H1 (cell line): ENCODE measurements at regions not wholly inside any gene's neighbourhood (a gene's known extent, or its start where the extent isn't known, plus 50 kb on each side); places are given as distances from the start of the nearest gene placed in this dataset.

Experiments
- CTCF ChIA-PET: fragments of 300-600 bp; sonication (Branson Sonifier 250); formaldehyde crosslinking; loops from one replicate; lab custom pipeline; 2021; ENCODE audit not compliant: partially characterized antibody; lab: Charles Lee
- POLR2A ChIA-PET: fragments of 300-600 bp; sonication (Branson Sonifier 250); formaldehyde crosslinking; loops from one replicate; lab custom pipeline; 2021; ENCODE audit warnings: inconsistent platforms; ENCODE audit not compliant: partially characterized antibody; lab: Charles Lee
- DNase-seq, 2 experiments: peaks; one replicate each; pipeline versions ENCODE4 v3.0.0 to v3.0.0-alpha.2; 2010 to 2022; ENCODE audit warnings: low spot score in 2 of 2, low read depth in 1 of 2, mixed read lengths in 1 of 2
- FAIRE-seq: peaks from 2 replicates; lab custom pipeline; 2011; peaks lifted over from hg19 to GRCh38; lab: Jason Lieb, UNC
- H2AFZ ChIP-seq: 2 replicates; pipeline ENCODE4 v1.8.1; 2012; ENCODE audit warnings: low read length, inconsistent platforms
- H2AK5ac ChIP-seq: 2 replicates; pipeline ENCODE4 v1.6.1; 2013; ENCODE audit warnings: low read depth, low read length
- H2BK120ac ChIP-seq: replicated peaks from 2 replicates; pipeline ENCODE3; 2013; ENCODE audit warnings: low read depth, low read length, inconsistent platforms
- H2BK12ac ChIP-seq: 2 replicates; pipeline ENCODE4 v1.6.1; 2013; ENCODE audit warnings: low read depth, low read length
- H2BK15ac ChIP-seq: 2 replicates; pipeline ENCODE4 v1.6.1; 2013; ENCODE audit warnings: low read length
- H2BK20ac ChIP-seq: 2 replicates; pipeline ENCODE4 v1.6.1; 2013; ENCODE audit warnings: low read length
- H2BK5ac ChIP-seq: 2 replicates; pipeline ENCODE4 v1.6.1; 2013; ENCODE audit warnings: low read depth, low read length
- H3K14ac ChIP-seq: 2 replicates; pipeline ENCODE4 v1.6.1; 2013; ENCODE audit warnings: inconsistent platforms; ENCODE audit not compliant: insufficient read length
- H3K18ac ChIP-seq: 2 replicates; pipeline ENCODE4 v1.6.1; 2013; ENCODE audit warnings: low read length; ENCODE audit errors: extremely low read depth
- H3K23ac ChIP-seq: 2 replicates; pipeline ENCODE4 v1.6.1; 2013; ENCODE audit warnings: inconsistent platforms; ENCODE audit not compliant: insufficient read length
- H3K23me2 ChIP-seq: 2 replicates; pipeline ENCODE4 v1.6.1; 2013; ENCODE audit warnings: low read depth, low read length
- H3K27ac ChIP-seq: 2 replicates; pipeline ENCODE4 v1.6.1; 2011; ENCODE audit warnings: low read depth, low read length, inconsistent platforms
- H3K27me3 ChIP-seq, 4 experiments: replicated peaks in 1 of 4; 1 replicate in 1 of 4; 2 replicates in 3 of 4; pipeline versions ENCODE4 v1.6.1 to v1.8.1; 2011 to 2013; ENCODE audit warnings: low read length in 3 of 4, mild to moderate bottlenecking in 3 of 4, inconsistent platforms in 2 of 4, mixed read lengths in 2 of 4, moderate library complexity in 1 of 4; ENCODE audit not compliant: control insufficient read depth in 3 of 4, insufficient read depth in 3 of 4; ENCODE audit errors: extremely low read depth in 1 of 4
- H3K36me3 ChIP-seq, 4 experiments: 2 replicates each; pipeline versions ENCODE4 v1.6.1 to v1.8.1; 2011 to 2013; ENCODE audit warnings: mild to moderate bottlenecking in 4 of 4, low read length in 3 of 4, moderate library complexity in 2 of 4, control low read depth in 1 of 4, inconsistent platforms in 1 of 4; ENCODE audit not compliant: insufficient read depth in 4 of 4, control insufficient read depth in 2 of 4
- H3K4ac ChIP-seq: replicated peaks from 2 replicates; pipeline ENCODE3; 2013; ENCODE audit warnings: low read length, low read depth, mixed read lengths, inconsistent platforms; ENCODE audit not compliant: insufficient read length
- H3K4me1 ChIP-seq, 4 experiments: replicated peaks in 1 of 4; 1 replicate in 1 of 4; 2 replicates in 3 of 4; pipeline versions ENCODE4 v1.6.1 to v1.8.1; 2011 to 2013; ENCODE audit warnings: low read length in 3 of 4, inconsistent platforms in 2 of 4, mixed read lengths in 1 of 4; ENCODE audit not compliant: insufficient read depth in 4 of 4, control insufficient read depth in 3 of 4
- H3K4me2 ChIP-seq, 2 experiments: 2 replicates each; pipeline versions ENCODE4 v1.6.1 to v1.8.1; 2011 to 2013; ENCODE audit warnings: low read depth in 2 of 2, low read length in 2 of 2, control low read depth in 1 of 2, inconsistent platforms in 1 of 2, mild to moderate bottlenecking in 1 of 2; ENCODE audit not compliant: insufficient read depth in 1 of 2
- H3K4me3 ChIP-seq, 4 experiments: fragments of 200-600, 300-600 bp in 1 of 4; sonication (generic), shearing (Covaris generic), sonication (Bioruptor Twin) in 1 of 4; 2 replicates each; pipeline versions ENCODE4 v1.5.1 to v1.8.1; 2011 to 2016; ENCODE audit warnings: low read length in 4 of 4, low read depth in 3 of 4, control low read depth in 2 of 4, inconsistent platforms in 2 of 4, mild to moderate bottlenecking in 2 of 4, mixed read lengths in 1 of 4, moderate library complexity in 1 of 4; ENCODE audit not compliant: insufficient read depth in 2 of 4; ENCODE audit errors: extremely low read depth in 1 of 4
- H3K56ac ChIP-seq: replicated peaks from 2 replicates; pipeline ENCODE3; 2013; ENCODE audit warnings: low read depth, mild to moderate bottlenecking, mixed read lengths, low read length, inconsistent platforms; ENCODE audit not compliant: insufficient read length
- H3K79me1 ChIP-seq: 2 replicates; pipeline ENCODE4 v1.6.1; 2013; ENCODE audit warnings: low read depth, low read length, control low read depth
- H3K79me2 ChIP-seq, 2 experiments: 2 replicates each; pipeline versions ENCODE4 v1.6.1 to v1.8.1; 2012 to 2013; ENCODE audit warnings: low read length in 2 of 2, mild to moderate bottlenecking in 2 of 2, inconsistent platforms in 1 of 2; ENCODE audit not compliant: insufficient read depth in 2 of 2, control insufficient read depth in 1 of 2
- H3K9ac ChIP-seq, 4 experiments: replicated peaks in 1 of 4; 1 replicate in 1 of 4; 2 replicates in 3 of 4; pipeline versions ENCODE4 v1.6.1 to v1.8.1; 2011 to 2013; ENCODE audit warnings: low read depth in 3 of 4, low read length in 3 of 4, control low read depth in 2 of 4, mild to moderate bottlenecking in 2 of 4, moderate library complexity in 2 of 4, inconsistent platforms in 1 of 4; ENCODE audit errors: extremely low read depth in 1 of 4
- H3K9me3 ChIP-seq, 2 experiments: 2 replicates each; pipeline versions ENCODE4 v1.6.1 to v1.8.1; 2012 to 2013; ENCODE audit warnings: mild to moderate bottlenecking in 2 of 2, moderate library complexity in 2 of 2, control low read depth in 1 of 2, inconsistent platforms in 1 of 2, low read depth in 1 of 2, low read length in 1 of 2, mixed read lengths in 1 of 2; ENCODE audit not compliant: insufficient read depth in 2 of 2
- H4K20me1 ChIP-seq, 2 experiments: replicated peaks in 1 of 2; 2 replicates each; pipeline versions ENCODE3 to v1.8.1; 2011 to 2013; ENCODE audit warnings: inconsistent platforms in 2 of 2, low read length in 2 of 2, mild to moderate bottlenecking in 1 of 2; ENCODE audit not compliant: insufficient read depth in 2 of 2, control insufficient read depth in 1 of 2
- H4K5ac ChIP-seq: 2 replicates; pipeline ENCODE4 v1.6.1; 2013; ENCODE audit warnings: low read length, low read depth, mixed read lengths, inconsistent platforms; ENCODE audit not compliant: insufficient read length
- H4K8ac ChIP-seq: 2 replicates; pipeline ENCODE4 v1.8.0; 2013; ENCODE audit warnings: mild to moderate bottlenecking, moderate library complexity, low read length, inconsistent platforms; ENCODE audit not compliant: insufficient read depth; ENCODE audit errors: extremely low read depth
- H4K91ac ChIP-seq: replicated peaks from 2 replicates; pipeline ENCODE3; 2013; ENCODE audit warnings: low read length, mixed read lengths, inconsistent platforms; ENCODE audit not compliant: insufficient read length
- WGBS, 2 experiments: shearing (Covaris generic) in 1 of 2; methylation state at CpG; one replicate each; pipeline versions ENCODE4 v1.1.6 to v1.1.7; 2013 to 2015; ENCODE audit warnings: low lambda C conversion rate in 2 of 2, mixed read lengths in 2 of 2, inconsistent platforms in 1 of 2, low coverage in 1 of 2, missing lambda C conversion rate in 1 of 2; ENCODE audit not compliant: insufficient replicate concordance in 2 of 2, insufficient coverage in 1 of 2, insufficient read length in 1 of 2; ENCODE audit errors: extremely low coverage in 1 of 2, missing lambda C conversion rate in 1 of 2; 5-methylcytosine and 5-hydroxymethylcytosine counted together
- TF ChIP-seq, protein P1 (sequence below): fragments of 300-600 bp; sonication (generic); IDR thresholded peaks from 2 replicates; pipeline ENCODE4 v1.7.1; 2012; ENCODE audit warnings: low read length, moderate library complexity, mild to moderate bottlenecking, inconsistent platforms; ENCODE audit not compliant: insufficient replicate concordance

DNA sequence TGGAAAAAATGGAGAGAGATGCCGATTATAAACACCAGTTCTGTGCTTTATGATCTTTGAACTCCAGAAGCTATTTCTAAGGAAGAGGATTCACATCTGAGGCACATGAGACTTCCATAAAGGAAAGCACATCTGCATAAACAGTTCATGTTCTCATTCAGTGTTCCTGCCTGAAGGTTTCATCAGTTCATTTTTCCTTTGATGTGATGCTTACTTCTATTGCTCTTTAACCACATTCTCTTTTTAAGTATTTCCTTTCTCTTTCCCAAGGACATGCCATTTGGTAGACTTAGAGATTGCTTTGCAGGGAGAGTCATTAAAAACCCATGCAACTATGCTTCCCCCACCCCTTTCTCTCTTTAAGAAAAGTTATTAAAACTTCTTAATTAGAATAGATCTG is 387.0 kb upstream of the FLRT2 start:
- H3K27ac ChIP-seq = no peak overlapping the region
- no peaks in the 10 kb centered on the region for H3K79me2 ChIP-seq
- H4K20me1 ChIP-seq = no peaks in the 10 kb centered on the region
- H3K27me3 ChIP-seq = no peaks in the 10 kb centered on the region
- CTCF ChIA-PET = interaction anchor here (0.6 kb wide), 1 partner anchor 526 kb away, joined by 3 read pairs; no protein-coding TSS in a partner anchor
- no peak overlapping the region for H3K4ac ChIP-seq
- no peak overlapping the region for H3K56ac ChIP-seq
- no peak overlapping the region for H4K8ac ChIP-seq
- H3K9ac ChIP-seq = no peak overlapping the region
- no peak overlapping the region for H4K91ac ChIP-seq
- no peaks in the 10 kb centered on the region for H3K79me1 ChIP-seq
- 87% methylated on average over 1 of the region's 1 CpG; no CpG with 5 or more reads in 1 of the 2 experiments for WGBS, 2 experiments
- no peaks in the 10 kb centered on the region for H3K9me3 ChIP-seq
- no peak overlapping the region for H2BK120ac ChIP-seq
- FAIRE-seq (no peak), DNase-seq (no peak)
- H2BK5ac ChIP-seq = no peak overlapping the region
- H2AK5ac ChIP-seq = no peak overlapping the region
- no peak overlapping the region for H4K5ac ChIP-seq
- no peak overlapping the region for H3K4me2 ChIP-seq
- H2BK20ac ChIP-seq = no peak overlapping the region
- H2BK15ac ChIP-seq = no peak overlapping the region
- H2BK12ac ChIP-seq = no peak overlapping the region
- no peaks in the 10 kb centered on the region for H3K36me3 ChIP-seq
- POLR2A ChIA-PET = no interaction called here
- no peak overlapping the region for H3K23ac ChIP-seq
- H3K18ac ChIP-seq = no peak overlapping the region
- H3K4me3 ChIP-seq = no peak overlapping the region
- no peaks in the 10 kb centered on the region for H3K23me2 ChIP-seq
- no peak overlapping the region for H3K14ac ChIP-seq
- no peaks in the 10 kb centered on the region for H3K4me1 ChIP-seq
- H2AFZ ChIP-seq = no peak overlapping the region
- TF ChIP-seq, protein P1, sequence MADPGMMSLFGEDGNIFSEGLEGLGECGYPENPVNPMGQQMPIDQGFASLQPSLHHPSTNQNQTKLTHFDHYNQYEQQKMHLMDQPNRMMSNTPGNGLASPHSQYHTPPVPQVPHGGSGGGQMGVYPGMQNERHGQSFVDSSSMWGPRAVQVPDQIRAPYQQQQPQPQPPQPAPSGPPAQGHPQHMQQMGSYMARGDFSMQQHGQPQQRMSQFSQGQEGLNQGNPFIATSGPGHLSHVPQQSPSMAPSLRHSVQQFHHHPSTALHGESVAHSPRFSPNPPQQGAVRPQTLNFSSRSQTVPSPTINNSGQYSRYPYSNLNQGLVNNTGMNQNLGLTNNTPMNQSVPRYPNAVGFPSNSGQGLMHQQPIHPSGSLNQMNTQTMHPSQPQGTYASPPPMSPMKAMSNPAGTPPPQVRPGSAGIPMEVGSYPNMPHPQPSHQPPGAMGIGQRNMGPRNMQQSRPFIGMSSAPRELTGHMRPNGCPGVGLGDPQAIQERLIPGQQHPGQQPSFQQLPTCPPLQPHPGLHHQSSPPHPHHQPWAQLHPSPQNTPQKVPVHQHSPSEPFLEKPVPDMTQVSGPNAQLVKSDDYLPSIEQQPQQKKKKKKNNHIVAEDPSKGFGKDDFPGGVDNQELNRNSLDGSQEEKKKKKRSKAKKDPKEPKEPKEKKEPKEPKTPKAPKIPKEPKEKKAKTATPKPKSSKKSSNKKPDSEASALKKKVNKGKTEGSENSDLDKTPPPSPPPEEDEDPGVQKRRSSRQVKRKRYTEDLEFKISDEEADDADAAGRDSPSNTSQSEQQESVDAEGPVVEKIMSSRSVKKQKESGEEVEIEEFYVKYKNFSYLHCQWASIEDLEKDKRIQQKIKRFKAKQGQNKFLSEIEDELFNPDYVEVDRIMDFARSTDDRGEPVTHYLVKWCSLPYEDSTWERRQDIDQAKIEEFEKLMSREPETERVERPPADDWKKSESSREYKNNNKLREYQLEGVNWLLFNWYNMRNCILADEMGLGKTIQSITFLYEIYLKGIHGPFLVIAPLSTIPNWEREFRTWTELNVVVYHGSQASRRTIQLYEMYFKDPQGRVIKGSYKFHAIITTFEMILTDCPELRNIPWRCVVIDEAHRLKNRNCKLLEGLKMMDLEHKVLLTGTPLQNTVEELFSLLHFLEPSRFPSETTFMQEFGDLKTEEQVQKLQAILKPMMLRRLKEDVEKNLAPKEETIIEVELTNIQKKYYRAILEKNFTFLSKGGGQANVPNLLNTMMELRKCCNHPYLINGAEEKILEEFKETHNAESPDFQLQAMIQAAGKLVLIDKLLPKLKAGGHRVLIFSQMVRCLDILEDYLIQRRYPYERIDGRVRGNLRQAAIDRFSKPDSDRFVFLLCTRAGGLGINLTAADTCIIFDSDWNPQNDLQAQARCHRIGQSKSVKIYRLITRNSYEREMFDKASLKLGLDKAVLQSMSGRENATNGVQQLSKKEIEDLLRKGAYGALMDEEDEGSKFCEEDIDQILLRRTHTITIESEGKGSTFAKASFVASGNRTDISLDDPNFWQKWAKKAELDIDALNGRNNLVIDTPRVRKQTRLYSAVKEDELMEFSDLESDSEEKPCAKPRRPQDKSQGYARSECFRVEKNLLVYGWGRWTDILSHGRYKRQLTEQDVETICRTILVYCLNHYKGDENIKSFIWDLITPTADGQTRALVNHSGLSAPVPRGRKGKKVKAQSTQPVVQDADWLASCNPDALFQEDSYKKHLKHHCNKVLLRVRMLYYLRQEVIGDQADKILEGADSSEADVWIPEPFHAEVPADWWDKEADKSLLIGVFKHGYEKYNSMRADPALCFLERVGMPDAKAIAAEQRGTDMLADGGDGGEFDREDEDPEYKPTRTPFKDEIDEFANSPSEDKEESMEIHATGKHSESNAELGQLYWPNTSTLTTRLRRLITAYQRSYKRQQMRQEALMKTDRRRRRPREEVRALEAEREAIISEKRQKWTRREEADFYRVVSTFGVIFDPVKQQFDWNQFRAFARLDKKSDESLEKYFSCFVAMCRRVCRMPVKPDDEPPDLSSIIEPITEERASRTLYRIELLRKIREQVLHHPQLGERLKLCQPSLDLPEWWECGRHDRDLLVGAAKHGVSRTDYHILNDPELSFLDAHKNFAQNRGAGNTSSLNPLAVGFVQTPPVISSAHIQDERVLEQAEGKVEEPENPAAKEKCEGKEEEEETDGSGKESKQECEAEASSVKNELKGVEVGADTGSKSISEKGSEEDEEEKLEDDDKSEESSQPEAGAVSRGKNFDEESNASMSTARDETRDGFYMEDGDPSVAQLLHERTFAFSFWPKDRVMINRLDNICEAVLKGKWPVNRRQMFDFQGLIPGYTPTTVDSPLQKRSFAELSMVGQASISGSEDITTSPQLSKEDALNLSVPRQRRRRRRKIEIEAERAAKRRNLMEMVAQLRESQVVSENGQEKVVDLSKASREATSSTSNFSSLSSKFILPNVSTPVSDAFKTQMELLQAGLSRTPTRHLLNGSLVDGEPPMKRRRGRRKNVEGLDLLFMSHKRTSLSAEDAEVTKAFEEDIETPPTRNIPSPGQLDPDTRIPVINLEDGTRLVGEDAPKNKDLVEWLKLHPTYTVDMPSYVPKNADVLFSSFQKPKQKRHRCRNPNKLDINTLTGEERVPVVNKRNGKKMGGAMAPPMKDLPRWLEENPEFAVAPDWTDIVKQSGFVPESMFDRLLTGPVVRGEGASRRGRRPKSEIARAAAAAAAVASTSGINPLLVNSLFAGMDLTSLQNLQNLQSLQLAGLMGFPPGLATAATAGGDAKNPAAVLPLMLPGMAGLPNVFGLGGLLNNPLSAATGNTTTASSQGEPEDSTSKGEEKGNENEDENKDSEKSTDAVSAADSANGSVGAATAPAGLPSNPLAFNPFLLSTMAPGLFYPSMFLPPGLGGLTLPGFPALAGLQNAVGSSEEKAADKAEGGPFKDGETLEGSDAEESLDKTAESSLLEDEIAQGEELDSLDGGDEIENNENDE = no peak
